Type B pancreatic cell (in vitro differentiated cells): ENCODE measurements at regions not wholly inside any gene's neighbourhood (a gene's known extent, or its start where the extent isn't known, plus 50 kb on each side); places are given as distances from the start of the nearest gene placed in this dataset.
A peak's percentile ranks its signal among the peaks of the same experiment; 100 is the strongest.

Source experiments
- DNase-seq: peaks from one replicate; pipeline ENCODE4 v3.0.0; 2021; ENCODE audit warnings: mixed read lengths; ENCODE audit not compliant: unreplicated experiment; ENCODE audit errors: extremely low spot score
- H3K27ac Mint-ChIP-seq: 2 replicates; pipeline ENCODE4 v1.8.0; 2021; ENCODE audit warnings: mild to moderate bottlenecking, mixed read lengths
- H3K27me3 Mint-ChIP-seq: 2 replicates; pipeline ENCODE4 v1.8.0; 2021; ENCODE audit warnings: mixed read lengths
- H3K36me3 Mint-ChIP-seq: 2 replicates; pipeline ENCODE4 v1.8.0; 2021; ENCODE audit warnings: mixed read lengths
- H3K4me1 Mint-ChIP-seq: one replicate; pipeline ENCODE4 v1.8.0; 2021; ENCODE audit warnings: mixed read lengths; ENCODE audit not compliant: unreplicated experiment
- H3K4me3 Mint-ChIP-seq: 2 replicates; pipeline ENCODE4 v1.8.0; 2021; ENCODE audit warnings: mild to moderate bottlenecking, mixed read lengths
- H3K9me3 Mint-ChIP-seq: 2 replicates; pipeline ENCODE4 v1.8.0; 2021; ENCODE audit warnings: mixed read lengths
- TF ChIP-seq, protein P1 (sequence below): fragments of 200-600 bp; sonication (generic); conservative IDR thresholded peaks from 2 replicates; pipeline ENCODE4 v1.5.0; 2021; ENCODE audit warnings: antibody characterized with exemption, mild to moderate bottlenecking

DNA sequence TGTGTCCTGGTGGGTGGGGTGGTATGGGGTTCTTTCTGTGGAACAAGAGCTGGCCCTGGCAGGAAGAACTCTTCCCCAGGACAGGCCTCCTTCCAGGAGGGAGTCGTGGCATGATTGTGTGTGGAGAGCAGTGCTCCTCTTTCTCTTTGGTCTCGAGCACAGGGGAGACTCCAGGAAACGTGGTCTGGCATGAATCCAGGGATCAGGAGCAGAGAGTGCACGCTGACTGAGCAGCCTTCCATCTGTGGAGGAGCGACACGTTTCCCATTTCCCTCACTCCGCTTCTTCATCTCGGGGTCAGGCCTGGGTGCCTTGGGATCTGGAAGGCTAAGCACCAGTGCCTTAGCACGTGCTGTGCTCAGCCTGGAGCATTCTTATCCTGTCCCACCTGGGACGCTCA is 132.0 kb upstream of the HDAC4 start:
- no peak for DNase-seq
- no peaks in the 10 kb centered on the region for H3K9me3 Mint-ChIP-seq
- no peak overlapping the region for H3K27ac Mint-ChIP-seq
- H3K27me3 Mint-ChIP-seq: peaks cover 8% of the 10 kb centered on the region
- no peaks in the 10 kb centered on the region for H3K36me3 Mint-ChIP-seq
- H3K4me1 Mint-ChIP-seq: peaks cover 7% of the 10 kb centered on the region
- TF ChIP-seq, protein P1, sequence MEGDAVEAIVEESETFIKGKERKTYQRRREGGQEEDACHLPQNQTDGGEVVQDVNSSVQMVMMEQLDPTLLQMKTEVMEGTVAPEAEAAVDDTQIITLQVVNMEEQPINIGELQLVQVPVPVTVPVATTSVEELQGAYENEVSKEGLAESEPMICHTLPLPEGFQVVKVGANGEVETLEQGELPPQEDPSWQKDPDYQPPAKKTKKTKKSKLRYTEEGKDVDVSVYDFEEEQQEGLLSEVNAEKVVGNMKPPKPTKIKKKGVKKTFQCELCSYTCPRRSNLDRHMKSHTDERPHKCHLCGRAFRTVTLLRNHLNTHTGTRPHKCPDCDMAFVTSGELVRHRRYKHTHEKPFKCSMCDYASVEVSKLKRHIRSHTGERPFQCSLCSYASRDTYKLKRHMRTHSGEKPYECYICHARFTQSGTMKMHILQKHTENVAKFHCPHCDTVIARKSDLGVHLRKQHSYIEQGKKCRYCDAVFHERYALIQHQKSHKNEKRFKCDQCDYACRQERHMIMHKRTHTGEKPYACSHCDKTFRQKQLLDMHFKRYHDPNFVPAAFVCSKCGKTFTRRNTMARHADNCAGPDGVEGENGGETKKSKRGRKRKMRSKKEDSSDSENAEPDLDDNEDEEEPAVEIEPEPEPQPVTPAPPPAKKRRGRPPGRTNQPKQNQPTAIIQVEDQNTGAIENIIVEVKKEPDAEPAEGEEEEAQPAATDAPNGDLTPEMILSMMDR: no peak
- no peak overlapping the region for H3K4me3 Mint-ChIP-seq

- Mint-ChIP-seq H3K9me3 (no peaks in the 10 kb centered on the region), H3K27ac (peak overlapping the region; percentile 62), H3K27me3 (peaks cover 8% of the 10 kb centered on the region), H3K36me3 (no peaks in the 10 kb centered on the region), H3K4me1 (peaks cover 7% of the 10 kb centered on the region), H3K4me3 (no peak overlapping the region)
- TF ChIP-seq, protein P1: no peak
- DNase-seq: no peak
Observed at GRCh38 chr2:239532250-239532649, 131.4 kb upstream of the HDAC4 start.

DNA sequence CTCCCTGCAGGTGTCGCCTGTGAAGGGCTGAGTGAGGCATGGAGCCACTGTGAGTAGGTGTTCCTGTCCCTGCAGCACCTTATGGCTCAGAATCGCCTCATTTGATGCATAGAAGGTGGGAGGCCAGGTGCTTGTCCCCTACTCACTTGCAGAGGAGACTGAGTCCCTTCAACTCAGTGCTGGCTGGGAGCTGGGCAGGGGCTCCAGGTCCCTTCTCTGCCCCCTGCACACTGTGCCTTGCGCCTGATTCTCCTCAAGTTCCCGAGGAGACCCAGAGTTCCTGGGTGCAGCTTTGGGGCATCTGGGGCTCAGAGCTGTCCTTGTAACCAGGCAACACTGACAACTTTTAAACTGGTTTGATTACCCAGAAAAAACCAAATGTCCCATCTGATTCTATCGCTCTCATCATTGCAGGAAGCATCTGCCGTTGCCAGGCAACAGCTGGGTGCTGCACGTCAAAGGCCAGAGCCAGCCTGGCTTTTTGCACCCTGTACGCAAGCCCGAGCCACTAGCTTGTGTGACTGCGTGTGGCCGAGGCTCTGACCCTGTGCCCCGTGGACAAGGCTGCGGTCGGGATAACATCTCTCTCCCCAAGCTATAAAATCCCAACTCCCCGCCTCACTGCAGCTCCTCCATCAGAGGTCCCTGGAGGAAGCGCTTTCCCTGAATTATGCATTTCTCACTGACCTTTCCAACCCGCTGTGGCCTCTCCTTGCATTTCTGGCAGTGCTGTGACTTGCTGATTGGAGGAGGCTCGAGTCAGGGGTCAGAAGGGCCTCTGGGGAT is 130.8 kb upstream of the HDAC4 start:
- peaks cover 7% of the 10 kb centered on the region for H3K4me1 Mint-ChIP-seq
- no peaks in the 10 kb centered on the region for H3K36me3 Mint-ChIP-seq
- H3K27me3 Mint-ChIP-seq: peaks cover 8% of the 10 kb centered on the region
- no peak overlapping the region for H3K4me3 Mint-ChIP-seq
- TF ChIP-seq, protein P1: no peak
- DNase-seq: no peak
- H3K27ac Mint-ChIP-seq: peak overlapping the region; percentile 62
- no peaks in the 10 kb centered on the region for H3K9me3 Mint-ChIP-seq

DNA sequence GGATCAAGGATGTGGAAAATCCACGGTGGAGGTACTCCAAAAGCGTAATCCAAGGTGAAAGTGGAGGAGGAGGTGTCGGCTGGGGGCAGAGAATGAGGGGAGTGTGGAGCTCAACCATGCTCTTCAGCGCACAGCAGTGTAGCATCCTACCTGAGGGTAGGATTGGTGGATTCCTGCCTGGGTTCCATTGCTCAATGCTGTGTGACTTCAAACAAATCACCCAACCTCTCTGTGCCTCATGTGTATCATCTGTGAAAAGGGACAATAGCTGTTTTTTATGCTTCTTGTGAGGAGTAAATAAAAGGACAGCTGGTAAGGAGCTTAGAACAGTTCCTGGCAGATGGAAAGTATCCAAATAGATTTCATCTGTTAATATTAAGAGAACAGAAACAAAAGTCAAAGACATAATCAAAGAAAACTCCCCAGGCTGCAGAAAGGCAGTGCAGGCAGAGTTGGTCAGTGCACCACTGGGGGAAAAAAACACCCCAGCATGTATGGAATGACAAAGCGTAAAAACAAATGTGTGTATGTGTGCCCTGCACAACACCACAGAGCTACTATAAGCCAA is 130.0 kb upstream of the HDAC4 start:
- H3K4me3 Mint-ChIP-seq: no peak overlapping the region
- H3K27me3 Mint-ChIP-seq: peaks cover 12% of the 10 kb centered on the region
- H3K4me1 Mint-ChIP-seq: peaks cover 7% of the 10 kb centered on the region
- H3K27ac Mint-ChIP-seq: no peak overlapping the region
- DNase-seq: no peak
- TF ChIP-seq, protein P1: no peak
- no peaks in the 10 kb centered on the region for H3K9me3 Mint-ChIP-seq
- H3K36me3 Mint-ChIP-seq: no peaks in the 10 kb centered on the region

- H3K27ac Mint-ChIP-seq: no peak overlapping the region
- no peaks in the 10 kb centered on the region for H3K9me3 Mint-ChIP-seq
- peaks cover 7% of the 10 kb centered on the region for H3K4me1 Mint-ChIP-seq
- H3K36me3 Mint-ChIP-seq: no peaks in the 10 kb centered on the region
- TF ChIP-seq, protein P1: no peak
- no peak overlapping the region for H3K4me3 Mint-ChIP-seq
- DNase-seq: no peak
- peaks cover 12% of the 10 kb centered on the region for H3K27me3 Mint-ChIP-seq
Observed at GRCh38 chr2:239529313-239530015, 128.6 kb upstream of the HDAC4 start.
